NCI-H2081 treated with DMSO at 0.1 percent for 48 hours (cell line): ENCODE measurements at regions not wholly inside any gene's neighbourhood (a gene's known extent, or its start where the extent isn't known, plus 50 kb on each side); places are given as distances from the start of the nearest gene placed in this dataset.
"Not testable (repeated sequence)": the region's sequence is repeated elsewhere in the genome, so short reads cannot be mapped to it uniquely, and the experiment has no call there.

Experiments used
- DNase-seq: peaks from one replicate; lab custom pipeline; 2025; lab: John Stamatoyannopoulos, UW

- DNase-seq = no peak
These were observed 71.1 kb downstream of the TRAM1L1 start for GRCh38 chr4:117014236-117014635.

GRCh38 chr4:117010671-117011070, 74.7 kb downstream of the TRAM1L1 start:
- DNase-seq = no peak

GRCh38 chr4:117001077-117001476, 84.3 kb downstream of the TRAM1L1 start:
- no peak for DNase-seq

- no peak for DNase-seq
These were observed 102.7 kb downstream of the TRAM1L1 start for GRCh38 chr4:116982656-116983055.

- DNase-seq = not testable (repeated sequence)
These were observed 104.9 kb downstream of the TRAM1L1 start for GRCh38 chr4:116980436-116980835.

- no peak for DNase-seq
These were observed 126.3 kb downstream of the TRAM1L1 start for GRCh38 chr4:116959045-116959444.

- DNase-seq = peak; percentile 14
These were observed 131.4 kb downstream of the TRAM1L1 start for GRCh38 chr4:116953947-116954346.

- DNase-seq = no peak
These were observed 132.7 kb downstream of the TRAM1L1 start for GRCh38 chr4:116952530-116953136.

GRCh38 chr4:116949856-116950255, 135.5 kb downstream of the TRAM1L1 start:
- no peak for DNase-seq

- no peak for DNase-seq
These were observed 143.1 kb downstream of the TRAM1L1 start for GRCh38 chr4:116942315-116942714.

GRCh38 chr4:116930329-116930728, 155.0 kb downstream of the TRAM1L1 start:
- DNase-seq = no peak

GRCh38 chr4:116926631-116927295, 158.6 kb downstream of the TRAM1L1 start:
- no peak for DNase-seq

- no peak for DNase-seq
These were observed 159.4 kb downstream of the TRAM1L1 start for GRCh38 chr4:116925900-116926457.

- DNase-seq = no peak
These were observed 162.0 kb downstream of the TRAM1L1 start for GRCh38 chr4:116923389-116923788.

- DNase-seq = no peak
These were observed 171.9 kb downstream of the TRAM1L1 start for GRCh38 chr4:116913451-116913850.

- no peak for DNase-seq
These were observed 178.6 kb downstream of the TRAM1L1 start for GRCh38 chr4:116906758-116907157.

GRCh38 chr4:116899561-116899960, 185.8 kb downstream of the TRAM1L1 start:
- DNase-seq = no peak

- DNase-seq = no peak
These were observed 199.8 kb downstream of the TRAM1L1 start for GRCh38 chr4:116885579-116885978.

- DNase-seq = no peak
These were observed 202.9 kb downstream of the TRAM1L1 start for GRCh38 chr4:116882503-116882902.

- DNase-seq = no peak
These were observed 204.3 kb downstream of the TRAM1L1 start for GRCh38 chr4:116881077-116881476.

- DNase-seq = no peak
These were observed 204.8 kb downstream of the TRAM1L1 start for GRCh38 chr4:116880625-116881024.

- DNase-seq = no peak
These were observed 207.1 kb downstream of the TRAM1L1 start for GRCh38 chr4:116878280-116878679.

- DNase-seq = no peak
These were observed 208.3 kb downstream of the TRAM1L1 start for GRCh38 chr4:116877069-116877468.

GRCh38 chr4:116872941-116873340, 212.4 kb downstream of the TRAM1L1 start:
- DNase-seq = no peak
